ENCODE measurements at regions not wholly inside any gene's neighbourhood (a gene's known extent, or its start where the extent isn't known, plus 50 kb on each side); places are given as distances from the start of the nearest gene placed in this dataset.

DNA sequence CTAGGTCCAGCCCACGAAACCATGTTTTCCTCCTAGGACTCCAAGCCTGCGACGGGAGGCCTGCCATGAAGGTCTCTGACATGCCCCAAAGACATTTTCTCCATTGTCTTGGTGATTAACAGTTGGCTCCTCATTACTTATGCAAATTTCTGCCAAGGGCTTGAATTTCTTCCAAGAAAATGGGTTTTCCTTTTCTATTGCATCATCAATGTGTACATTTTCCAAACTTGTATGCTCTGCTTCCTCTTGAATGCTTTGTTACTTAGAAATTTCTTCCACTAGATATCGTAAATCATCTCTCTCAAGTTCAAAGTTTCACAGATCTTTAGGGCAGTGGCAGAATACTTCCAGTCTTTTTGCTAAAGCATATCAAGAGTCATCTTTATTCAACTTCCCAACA, 1792.7 kb upstream of the CDH9 start:
- Histone ChIP-seq H2AFZ (ENCODE audit: low read depth, low read length) (no peak overlapping the region), H3K9me1 (replicated peaks; ENCODE audit: control insufficient read depth, extremely low read depth, insufficient read depth, low read length) (no peaks in the 10 kb centered on the region), H3K27me3 (ENCODE audit: control insufficient read depth in 2 of 2, insufficient read depth in 2 of 2, low read length in 2 of 2) (no peaks in the 10 kb centered on the region), H3K4me3 (replicated peaks in 1 of 3; ENCODE audit: insufficient read depth in 1 of 3, low read depth in 1 of 3, low read length in 3 of 3) (no peak overlapping the region), H3K9me3 (replicated peaks; ENCODE audit: control insufficient read depth, insufficient read depth, low read length) (no peaks in the 10 kb centered on the region), H3K4me2 (ENCODE audit: insufficient read depth, low read length) (no peak overlapping the region), H4K20me1 (replicated peaks; ENCODE audit: control insufficient read depth, extremely low read depth, insufficient read depth, low read length) (no peaks in the 10 kb centered on the region), H3K9ac (replicated peaks; ENCODE audit: extremely low read depth, insufficient read depth, low read length) (no peak overlapping the region), H3K4me1 (ENCODE audit: control insufficient read depth, extremely low read depth, insufficient read depth, low read length) (no peaks in the 10 kb centered on the region), H3K27ac (ENCODE audit: insufficient read depth, low read depth, low read length) (no peak overlapping the region), H3K36me3 (ENCODE audit: control insufficient read depth in 2 of 2, extremely low read depth in 1 of 2, insufficient read depth in 2 of 2, low read length in 2 of 2) (no peaks in the 10 kb centered on the region), H3K79me2 (ENCODE audit: control insufficient read depth, insufficient read depth, low read length) (no peaks in the 10 kb centered on the region)
- FAIRE-seq (no peak), DNase-seq (ENCODE audit: low read depth, low spot score) (no peak)
- intact Hi-C loops (cut with micrococcal nuclease), result no loop called here
- TF ChIP-seq POLR2AphosphoS5 (IDR thresholded peaks at IDR 0.05; ENCODE audit: insufficient read depth, low read depth, low read length) (no peak), FOS (IDR thresholded peaks at IDR 0.05; ENCODE audit: borderline replicate concordance, insufficient read depth, low read length) (no peak), EZH2 (IDR thresholded peaks at IDR 0.05; ENCODE audit: borderline replicate concordance, low read depth, low read length, severe bottlenecking) (no peak)
- no TSS peak for BruUV-seq (replicated peaks)
- ChIA-PET POLR2A (no interaction called here), CTCF (no interaction called here)
- dilution Hi-C loops (cut with MboI; ENCODE audit: extremely low pct_ligation_motif_present, low sequenced_read_pairs), result no loop called here

DNA sequence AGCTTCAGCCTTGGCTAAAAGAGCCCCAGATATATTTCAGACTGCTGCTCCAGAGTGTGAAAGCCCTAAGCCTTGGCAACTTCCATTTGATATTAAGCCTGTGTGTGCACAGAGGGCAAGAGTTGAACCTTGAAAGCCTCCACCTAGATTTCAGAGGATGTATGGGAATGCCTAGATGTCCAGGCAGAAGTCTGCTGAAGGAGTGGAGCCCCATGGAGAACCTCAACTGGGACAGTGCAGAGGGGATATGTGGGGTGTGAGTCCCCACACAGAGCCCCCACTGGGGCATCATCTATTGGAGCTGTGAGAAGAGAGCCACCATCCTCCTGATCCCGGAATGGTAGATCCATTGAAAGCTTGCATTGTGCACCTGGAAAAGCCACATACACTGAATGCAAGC, 1784.8 kb upstream of the CDH9 start:
- intact Hi-C loops (cut with micrococcal nuclease), result no loop called here
- Histone ChIP-seq H3K36me3 (ENCODE audit: control insufficient read depth in 2 of 2, extremely low read depth in 1 of 2, insufficient read depth in 2 of 2, low read length in 2 of 2) (no peaks in the 10 kb centered on the region), H3K4me2 (ENCODE audit: insufficient read depth, low read length) (no peak overlapping the region), H3K9me1 (replicated peaks; ENCODE audit: control insufficient read depth, extremely low read depth, insufficient read depth, low read length) (no peaks in the 10 kb centered on the region), H3K9ac (replicated peaks; ENCODE audit: extremely low read depth, insufficient read depth, low read length) (no peak overlapping the region), H2AFZ (ENCODE audit: low read depth, low read length) (no peak overlapping the region), H3K4me1 (ENCODE audit: control insufficient read depth, extremely low read depth, insufficient read depth, low read length) (no peaks in the 10 kb centered on the region), H3K79me2 (ENCODE audit: control insufficient read depth, insufficient read depth, low read length) (no peaks in the 10 kb centered on the region), H3K4me3 (replicated peaks in 1 of 3; ENCODE audit: insufficient read depth in 1 of 3, low read depth in 1 of 3, low read length in 3 of 3) (no peak overlapping the region), H3K9me3 (replicated peaks; ENCODE audit: control insufficient read depth, insufficient read depth, low read length) (peaks cover 5% of the 10 kb centered on the region), H4K20me1 (replicated peaks; ENCODE audit: control insufficient read depth, extremely low read depth, insufficient read depth, low read length) (no peaks in the 10 kb centered on the region), H3K27ac (ENCODE audit: insufficient read depth, low read depth, low read length) (no peak overlapping the region), H3K27me3 (ENCODE audit: control insufficient read depth in 2 of 2, insufficient read depth in 2 of 2, low read length in 2 of 2) (no peaks in the 10 kb centered on the region)
- dilution Hi-C loops (cut with MboI; ENCODE audit: extremely low pct_ligation_motif_present, low sequenced_read_pairs), result no loop called here
- FAIRE-seq, result no peak
- ChIA-PET POLR2A (no interaction called here), CTCF (no interaction called here)
- TF ChIP-seq POLR2AphosphoS5 (IDR thresholded peaks at IDR 0.05; ENCODE audit: insufficient read depth, low read depth, low read length) (no peak), FOS (IDR thresholded peaks at IDR 0.05; ENCODE audit: borderline replicate concordance, insufficient read depth, low read length) (no peak), GATA2 (IDR thresholded peaks at IDR 0.05; ENCODE audit: insufficient read depth, insufficient read length, low read depth, low read length) (no peak), JUN (IDR thresholded peaks at IDR 0.05; ENCODE audit: borderline replicate concordance, insufficient read depth, insufficient read length, low read depth) (no peak), EZH2 (IDR thresholded peaks at IDR 0.05; ENCODE audit: borderline replicate concordance, low read depth, low read length, severe bottlenecking) (no peak), MYC (IDR thresholded peaks at IDR 0.05; ENCODE audit: low read depth, low read length) (no peak), POLR2A (IDR thresholded peaks at IDR 0.05; ENCODE audit: low read depth, low read length) (no peak)
- TF ChIP-seq, protein P1, sequence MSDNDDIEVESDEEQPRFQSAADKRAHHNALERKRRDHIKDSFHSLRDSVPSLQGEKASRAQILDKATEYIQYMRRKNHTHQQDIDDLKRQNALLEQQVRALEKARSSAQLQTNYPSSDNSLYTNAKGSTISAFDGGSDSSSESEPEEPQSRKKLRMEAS (IDR thresholded peaks at IDR 0.05; ENCODE audit: insufficient read depth, insufficient read length), result no peak
- TF ChIP-seq, protein P2, sequence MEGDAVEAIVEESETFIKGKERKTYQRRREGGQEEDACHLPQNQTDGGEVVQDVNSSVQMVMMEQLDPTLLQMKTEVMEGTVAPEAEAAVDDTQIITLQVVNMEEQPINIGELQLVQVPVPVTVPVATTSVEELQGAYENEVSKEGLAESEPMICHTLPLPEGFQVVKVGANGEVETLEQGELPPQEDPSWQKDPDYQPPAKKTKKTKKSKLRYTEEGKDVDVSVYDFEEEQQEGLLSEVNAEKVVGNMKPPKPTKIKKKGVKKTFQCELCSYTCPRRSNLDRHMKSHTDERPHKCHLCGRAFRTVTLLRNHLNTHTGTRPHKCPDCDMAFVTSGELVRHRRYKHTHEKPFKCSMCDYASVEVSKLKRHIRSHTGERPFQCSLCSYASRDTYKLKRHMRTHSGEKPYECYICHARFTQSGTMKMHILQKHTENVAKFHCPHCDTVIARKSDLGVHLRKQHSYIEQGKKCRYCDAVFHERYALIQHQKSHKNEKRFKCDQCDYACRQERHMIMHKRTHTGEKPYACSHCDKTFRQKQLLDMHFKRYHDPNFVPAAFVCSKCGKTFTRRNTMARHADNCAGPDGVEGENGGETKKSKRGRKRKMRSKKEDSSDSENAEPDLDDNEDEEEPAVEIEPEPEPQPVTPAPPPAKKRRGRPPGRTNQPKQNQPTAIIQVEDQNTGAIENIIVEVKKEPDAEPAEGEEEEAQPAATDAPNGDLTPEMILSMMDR (IDR thresholded peaks at IDR 0.05; ENCODE audit: extremely low read depth in 1 of 2, insufficient read depth in 1 of 2, low read depth in 1 of 2, low read length in 2 of 2), result no peak
- no TSS peak for BruUV-seq (replicated peaks)
- no peak for DNase-seq (ENCODE audit: low read depth, low spot score)

Measured in endothelial cell of umbilical vein (primary cell).